Cardiac fibroblast (primary cell): ENCODE measurements at regions not wholly inside any gene's neighbourhood (a gene's known extent, or its start where the extent isn't known, plus 50 kb on each side); places are given as distances from the start of the nearest gene placed in this dataset.

ENCODE experiments used
- DNase-seq, 2 donors: peaks; one replicate each; pipeline versions ENCODE4 v3.0.0 to v3.0.0-alpha.2; 2010; ENCODE audit warnings: low read depth in 2 of 2
- H3K4me3 ChIP-seq, 2 donors: replicated peaks in 1 of 2; 1 replicate in 1 of 2; 2 replicates in 1 of 2; pipeline ENCODE4 v1.5.1; 2011; ENCODE audit warnings: low read depth in 2 of 2, low read length in 2 of 2, mild to moderate bottlenecking in 2 of 2, moderate library complexity in 1 of 2
- CTCF ChIP-seq: IDR thresholded peaks from one replicate; pipeline ENCODE4 v1.5.1; 2011; ENCODE audit warnings: low read depth, mild to moderate bottlenecking, low read length, inconsistent platforms

DNA sequence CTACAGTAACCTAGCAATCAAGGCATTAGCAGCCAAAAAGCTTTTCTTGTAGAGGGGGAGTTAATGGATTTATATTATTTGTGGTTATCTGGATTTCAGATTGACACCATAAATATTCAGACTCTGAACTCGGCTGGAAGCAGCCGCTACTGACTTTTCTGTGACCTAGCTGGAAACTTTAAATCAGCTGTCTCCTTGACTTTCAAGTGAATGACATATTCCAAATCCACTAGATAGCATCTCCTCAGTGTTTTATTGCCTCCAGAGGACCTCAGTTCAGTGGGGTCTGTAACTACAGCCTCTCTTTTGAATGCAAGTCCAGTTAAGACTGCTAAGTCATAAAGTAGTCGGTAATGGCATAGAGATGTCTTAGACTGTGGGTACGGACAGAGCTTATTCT lies 448.5 kb downstream of the NUF2 start:
- no peak overlapping the region for H3K4me3 ChIP-seq
- DNase-seq: no peak
- TF ChIP-seq CTCF: no peak

DNA sequence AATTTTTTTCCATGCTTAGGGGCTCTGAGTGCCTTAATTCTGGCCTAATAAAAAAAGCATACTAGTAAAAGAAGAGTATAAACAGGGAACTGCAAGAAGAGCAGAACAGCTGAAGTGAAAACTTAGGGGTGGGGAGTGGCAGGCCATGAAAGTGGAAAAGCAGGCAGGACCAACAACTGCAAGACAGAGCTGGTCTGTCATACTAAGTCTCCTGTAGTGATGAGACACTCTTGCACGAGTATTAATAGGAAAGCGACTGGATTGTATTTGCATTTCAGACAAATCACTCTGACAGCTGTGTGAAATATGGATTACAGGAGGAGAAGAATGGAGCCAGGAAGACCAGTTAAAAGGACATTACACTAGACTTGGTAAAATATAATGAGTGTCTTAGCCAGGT lies 449.9 kb downstream of the NUF2 start:
- H3K4me3 ChIP-seq: no peak overlapping the region
- DNase-seq: no peak
- no peak for TF ChIP-seq CTCF

DNA sequence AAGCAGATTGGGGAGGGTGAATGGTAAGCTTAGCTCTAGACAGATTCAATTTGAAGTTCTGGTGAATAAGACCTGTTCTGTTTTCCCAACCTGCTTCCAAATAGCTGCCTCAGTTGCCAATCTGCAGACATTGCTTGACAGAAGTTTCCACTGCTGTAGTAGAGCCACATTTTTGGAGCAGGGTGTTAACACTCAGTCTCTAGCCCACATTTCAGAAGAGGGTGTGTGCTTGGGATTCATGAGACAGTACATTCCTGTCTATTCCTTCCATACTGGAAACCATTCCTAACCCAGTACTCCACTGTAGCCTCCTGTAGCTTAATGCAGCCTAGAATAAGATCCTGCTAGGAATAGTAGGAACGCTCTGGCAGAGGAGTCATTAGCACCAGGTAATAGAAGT lies 450.5 kb downstream of the NUF2 start:
- no peak for DNase-seq
- TF ChIP-seq CTCF: no peak
- H3K4me3 ChIP-seq: no peak overlapping the region

GRCh38 chr1:163773396-163773795 lies 451.6 kb downstream of the NUF2 start:
- no peak for DNase-seq
- no peak for TF ChIP-seq CTCF
- no peak overlapping the region for H3K4me3 ChIP-seq

DNA sequence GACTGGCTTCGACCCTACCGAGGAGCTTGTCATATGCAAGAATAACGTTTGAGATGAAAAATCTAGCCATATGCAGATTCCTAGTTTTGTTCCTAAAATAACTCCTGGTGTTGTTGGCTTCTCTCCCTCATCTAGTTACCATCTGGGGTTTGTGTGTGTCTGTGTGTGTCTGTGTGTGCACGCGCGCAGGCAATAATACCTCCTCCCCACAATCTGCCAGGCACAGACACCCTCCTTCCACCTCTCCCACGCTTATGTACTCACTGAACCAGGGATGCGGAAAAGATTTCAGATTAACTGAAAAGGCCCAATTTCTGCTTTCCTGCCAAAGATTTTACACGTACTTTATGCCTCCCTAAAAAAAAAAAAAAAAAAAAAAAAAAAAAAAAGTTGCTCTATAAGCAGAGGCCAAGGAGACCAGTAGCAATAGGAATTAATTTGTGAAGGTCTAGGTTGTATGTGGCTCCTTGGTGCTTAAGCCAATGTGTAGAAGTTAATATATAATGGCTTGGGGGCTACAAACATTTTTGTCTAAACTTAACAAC lies 452.7 kb downstream of the NUF2 start:
- no peak for TF ChIP-seq CTCF
- no peak overlapping the region for H3K4me3 ChIP-seq
- DNase-seq: no peak

- DNase-seq: no peak
- no peak overlapping the region for H3K4me3 ChIP-seq
- TF ChIP-seq CTCF: no peak
Observed at GRCh38 chr1:163774978-163775620, 453.3 kb downstream of the NUF2 start.

DNA sequence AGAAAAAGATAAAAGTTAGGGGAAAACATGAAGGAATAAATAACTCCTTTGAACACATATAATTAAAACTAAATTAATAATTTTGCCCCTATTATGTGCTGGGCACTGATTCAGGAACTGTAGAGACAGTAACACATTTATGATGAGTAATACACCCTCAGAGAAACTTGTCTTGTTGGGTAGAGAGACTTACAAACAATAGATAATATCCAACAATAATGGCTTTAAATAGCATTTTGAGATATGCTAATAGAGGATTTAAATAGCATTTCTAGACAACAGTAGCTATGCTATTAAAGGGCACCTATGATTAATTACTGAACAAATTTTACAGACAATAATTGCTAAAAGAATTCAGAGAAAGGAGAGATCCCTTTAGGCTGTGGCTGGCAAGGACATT lies 455.5 kb downstream of the NUF2 start:
- TF ChIP-seq CTCF: no peak
- no peak overlapping the region for H3K4me3 ChIP-seq
- DNase-seq: no peak
